Endometrial microvascular endothelial cells (primary cell): ENCODE measurements at regions not wholly inside any gene's neighbourhood (a gene's known extent, or its start where the extent isn't known, plus 50 kb on each side); places are given as distances from the start of the nearest gene placed in this dataset.
"Not testable (repeated sequence)": the region's sequence is repeated elsewhere in the genome, so short reads cannot be mapped to it uniquely, and the experiment has no call there.

Experiments used
- in situ Hi-C: cut with HindIII; loops from 2 replicates; pipeline ENCODE4 v1.10.0; 2017; ENCODE audit warnings: low sequenced_read_pairs, low pct_unique_long_range_greater_than_20kb; ENCODE audit errors: inconsistent ontology term

DNA sequence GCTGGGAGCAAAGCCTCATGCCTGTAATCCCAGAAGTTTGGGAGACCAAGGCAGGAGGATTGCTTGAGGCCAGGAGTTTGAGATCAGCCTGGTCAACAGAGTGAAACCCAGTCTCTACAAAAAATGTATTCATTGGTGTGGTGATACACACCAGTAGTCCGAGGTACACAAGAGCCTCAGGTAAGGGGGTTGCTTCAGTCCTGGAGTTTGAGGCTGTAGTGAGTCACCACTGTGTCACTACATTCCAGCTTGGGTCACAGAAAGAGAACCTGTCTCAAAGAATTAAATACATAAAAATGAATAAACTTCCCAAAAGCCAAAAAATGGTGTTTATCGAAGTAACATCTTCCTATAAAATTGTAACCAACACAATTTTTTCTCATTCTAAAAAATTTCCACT lies 568.1 kb upstream of the LINC00305 start:
- in situ Hi-C loops = no loop called here

GRCh38 chr18:64714086-64714485 lies 565.2 kb upstream of the LINC00305 start:
- in situ Hi-C loops = no loop called here

DNA sequence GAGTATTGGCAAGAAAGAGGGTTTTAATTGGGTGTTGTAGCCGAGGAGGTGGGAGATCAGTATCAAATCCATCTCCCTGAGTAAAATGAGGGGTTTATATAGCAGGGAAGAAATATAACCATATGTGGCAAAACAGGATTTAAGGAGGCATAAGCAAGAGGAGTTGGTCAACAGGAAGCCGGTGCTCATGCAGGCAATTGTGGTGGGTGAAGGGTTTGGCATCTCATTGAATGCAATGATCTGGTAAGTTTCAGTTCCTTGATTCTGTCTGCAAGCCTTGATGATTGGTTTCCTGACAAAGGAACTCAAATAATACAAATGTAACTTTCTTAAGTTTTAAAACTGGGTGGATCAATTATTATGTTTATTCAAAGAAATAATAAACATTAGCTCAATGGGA lies 564.4 kb upstream of the LINC00305 start:
- in situ Hi-C loops = no loop called here

- in situ Hi-C loops = no loop called here
Measured at GRCh38 chr18:64712035-64712434, 563.1 kb upstream of the LINC00305 start.

- in situ Hi-C loops = no loop called here
Measured at GRCh38 chr18:64710105-64710861, 561.4 kb upstream of the LINC00305 start.

DNA sequence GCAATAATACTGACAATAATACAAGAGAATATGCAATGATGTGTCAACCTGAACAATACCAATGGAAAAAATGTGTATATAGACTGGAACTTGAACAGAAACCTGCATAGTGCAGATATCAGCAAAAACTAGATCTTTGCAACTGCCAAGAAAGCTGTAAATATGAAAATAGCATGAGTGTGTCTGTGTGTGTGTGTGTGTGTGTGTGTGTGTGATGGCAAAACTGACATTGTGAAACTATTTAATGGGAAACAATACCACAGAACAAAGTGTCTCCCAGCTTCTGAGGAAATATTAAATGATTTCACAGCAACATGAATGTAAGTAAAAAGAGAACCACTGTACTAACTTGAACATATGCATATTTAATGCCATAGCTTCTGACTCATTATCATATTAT lies 558.2 kb upstream of the LINC00305 start:
- in situ Hi-C loops = no loop called here

DNA sequence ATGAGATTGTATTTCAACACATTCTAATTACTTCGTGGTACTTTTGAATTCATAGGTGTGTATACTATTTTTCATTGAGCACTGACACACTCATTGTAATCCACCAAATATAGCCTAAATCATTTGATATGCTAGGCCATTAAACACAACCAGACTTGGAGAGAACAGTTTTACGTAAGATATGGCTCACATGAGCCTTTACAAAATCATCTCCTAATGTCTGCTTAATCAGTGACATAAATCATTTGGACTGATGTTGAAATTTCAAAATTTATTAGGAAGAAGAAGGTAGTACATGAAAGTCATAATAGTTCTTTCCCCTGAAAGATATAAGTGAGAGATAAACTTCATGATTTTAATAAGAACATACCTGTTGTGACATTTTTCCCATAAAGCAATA lies 550.2 kb upstream of the LINC00305 start:
- in situ Hi-C loops = no loop called here

DNA sequence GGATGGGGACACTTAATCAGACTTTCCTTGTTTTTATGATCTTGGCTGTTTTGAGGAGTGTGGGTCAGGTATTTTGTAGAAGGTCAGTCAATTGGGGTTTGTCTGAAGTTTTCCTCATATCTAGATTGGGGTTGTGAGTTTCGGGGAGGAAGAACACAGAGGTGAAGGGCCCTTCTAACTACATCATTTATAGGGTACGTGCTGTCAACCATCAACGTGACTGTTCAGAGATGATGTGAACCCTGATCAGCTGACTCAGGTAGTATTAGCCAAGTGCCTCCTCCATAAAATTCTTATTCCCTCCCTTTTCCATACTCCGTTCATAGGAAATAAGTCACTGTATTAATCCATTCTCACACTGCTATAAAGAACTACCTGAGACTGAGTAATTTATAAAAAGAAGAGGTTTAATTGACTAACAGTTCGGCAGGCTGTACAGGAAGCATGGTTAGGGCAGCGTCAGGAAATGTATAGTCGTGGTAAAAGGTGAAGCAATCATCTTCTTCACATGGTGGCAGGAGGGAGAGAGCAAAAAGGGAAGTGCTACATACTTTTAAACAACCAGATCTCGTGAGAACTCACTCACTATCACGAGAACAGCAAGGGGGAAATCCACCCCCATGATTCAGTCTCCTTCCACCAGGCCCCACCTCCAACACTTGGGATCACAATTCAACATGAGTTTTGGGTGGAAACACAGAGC lies 547.1 kb upstream of the LINC00305 start:
- in situ Hi-C loops = no loop called here

GRCh38 chr18:64693766-64694165 lies 544.9 kb upstream of the LINC00305 start:
- in situ Hi-C loops = no loop called here

- in situ Hi-C loops = no loop called here
Measured at GRCh38 chr18:64692826-64693225, 543.9 kb upstream of the LINC00305 start.

- in situ Hi-C loops = no loop called here
Measured at GRCh38 chr18:64679121-64679520, 530.2 kb upstream of the LINC00305 start.

GRCh38 chr18:64678048-64678447 lies 529.2 kb upstream of the LINC00305 start:
- in situ Hi-C loops = no loop called here

GRCh38 chr18:64674694-64675093 lies 525.8 kb upstream of the LINC00305 start:
- in situ Hi-C loops = no loop called here

GRCh38 chr18:64671293-64671692 lies 522.4 kb upstream of the LINC00305 start:
- in situ Hi-C loops = not testable (repeated sequence)

DNA sequence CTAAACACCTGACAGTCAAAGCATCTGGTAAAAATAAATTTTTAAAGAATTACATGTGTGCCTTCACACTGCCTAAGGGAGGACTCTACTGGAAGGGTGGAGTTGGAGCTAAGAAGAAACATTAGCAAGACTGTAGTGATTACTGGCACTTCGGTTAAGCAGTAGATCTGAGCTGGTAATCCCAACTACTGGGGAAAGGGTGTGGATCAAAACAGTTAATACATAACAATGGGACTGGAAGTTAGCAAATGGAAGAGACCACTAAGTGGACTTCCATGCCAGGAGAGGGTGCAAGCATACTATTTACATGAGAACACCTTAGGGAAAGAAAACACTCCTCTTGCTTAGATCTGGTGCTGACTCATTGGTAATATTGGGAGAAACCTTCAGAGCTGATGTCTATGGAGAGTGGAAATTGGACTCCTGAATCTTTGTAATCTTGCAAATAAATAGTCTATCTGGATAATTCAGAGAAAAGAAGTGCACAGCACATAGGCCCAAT lies 519.6 kb upstream of the LINC00305 start:
- in situ Hi-C loops = no loop called here

- in situ Hi-C loops = no loop called here
Measured at GRCh38 chr18:64663086-64663485, 514.2 kb upstream of the LINC00305 start.

DNA sequence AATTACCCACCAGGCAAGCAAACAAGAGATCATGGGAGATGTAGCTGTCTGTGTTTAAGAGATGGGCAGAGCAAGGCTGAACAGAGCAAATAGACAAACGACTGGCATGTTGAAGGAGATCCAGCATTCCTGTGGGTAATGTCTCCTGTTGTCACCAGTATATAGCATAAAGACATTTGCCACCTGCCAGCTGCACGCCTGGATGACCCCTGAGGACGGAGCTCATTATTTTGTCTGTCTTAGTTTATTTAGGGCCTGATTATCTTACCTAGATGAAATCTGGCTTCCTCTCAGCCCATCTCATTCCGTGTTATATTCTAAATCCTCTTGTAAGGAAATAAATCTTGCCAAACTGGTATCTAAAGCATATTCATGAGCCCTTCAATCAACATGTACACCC lies 510.3 kb upstream of the LINC00305 start:
- in situ Hi-C loops = no loop called here

- in situ Hi-C loops = no loop called here
Measured at GRCh38 chr18:64653068-64653467, 504.2 kb upstream of the LINC00305 start.

DNA sequence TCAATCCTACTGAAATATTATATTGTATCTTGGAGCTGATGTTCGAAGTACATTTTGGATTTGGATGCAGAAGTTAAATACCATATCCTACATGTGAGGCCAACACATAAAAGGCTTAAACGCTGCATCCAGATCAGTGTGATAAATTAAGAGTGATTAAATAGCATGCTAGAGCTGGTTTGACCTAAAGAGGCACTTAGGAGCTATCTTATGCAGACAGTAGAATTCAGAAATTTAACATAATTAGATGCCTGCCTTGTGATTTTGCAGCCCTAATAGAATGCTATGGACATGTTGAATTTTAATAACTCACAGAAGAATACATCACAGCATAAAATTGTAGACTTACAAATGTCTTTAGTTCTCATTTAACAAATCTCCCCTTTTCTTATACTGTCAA lies 501.2 kb upstream of the LINC00305 start:
- in situ Hi-C loops = no loop called here

DNA sequence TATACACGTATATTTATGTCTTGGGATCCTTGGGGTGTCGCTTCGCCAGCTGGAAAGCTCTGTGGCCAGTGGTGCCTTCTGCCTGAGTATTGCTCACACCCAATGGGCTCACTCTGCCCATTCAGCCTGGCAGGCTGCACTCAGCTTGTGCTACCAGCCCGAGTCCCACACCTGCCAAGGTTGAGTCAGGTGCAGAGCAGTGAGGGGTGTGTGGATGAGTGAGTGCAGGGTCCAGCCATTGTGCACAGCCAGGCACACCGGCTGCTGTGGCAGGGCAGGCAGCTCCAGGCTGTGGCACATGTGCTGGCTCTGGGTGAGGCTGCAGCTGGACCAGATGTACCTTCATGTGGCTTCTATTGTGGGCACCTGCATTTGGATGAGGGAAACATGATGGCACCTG lies 496.9 kb upstream of the LINC00305 start:
- in situ Hi-C loops = no loop called here
